T-cell (primary cell): ENCODE measurements at regions not wholly inside any gene's neighbourhood (a gene's known extent, or its start where the extent isn't known, plus 50 kb on each side); places are given as distances from the start of the nearest gene placed in this dataset.

Experiments
- ATAC-seq, 4 experiments: fragments of 200-7000 bp in 3 of 4; fragments of 150-1000 bp in 1 of 4; cut with Tn5 transposase; replicated peaks in 1 of 4; 1 replicate in 3 of 4; 2 replicates in 1 of 4; pipeline ENCODE4 v1.10.0; 2021; ENCODE audit warnings: moderate library complexity in 3 of 4, mild to moderate bottlenecking in 2 of 4, moderate number of reproducible peaks in 1 of 4
- CTCF ChIA-PET, 2 donors: fragments of 300-600 bp; sonication (Branson Sonifier 250); formaldehyde crosslinking; loops; one replicate each; lab custom pipeline; 2022; ENCODE audit warnings: antibody characterized with exemption in 2 of 2; lab: Charles Lee
- POLR2A ChIA-PET, 2 donors: fragments of 300-600 bp; sonication (Branson Sonifier 250); formaldehyde crosslinking; loops; one replicate each; lab custom pipeline; 2022; ENCODE audit warnings: antibody characterized with exemption in 2 of 2; lab: Charles Lee
- DNase-seq, 35 experiments: peaks; one replicate each; pipeline versions ENCODE4 v3.0.0 to v3.0.0-alpha.2; 2013 to 2023
- H3K27ac ChIP-seq: one replicate; pipeline ENCODE4 v1.5.1; 2013; ENCODE audit warnings: low read length
- H3K27me3 ChIP-seq, 2 experiments: replicated peaks in 1 of 2; 1 replicate in 1 of 2; 2 replicates in 1 of 2; pipeline versions ENCODE4 v1.6.1 to v1.7.0; 2013; ENCODE audit warnings: low read length in 1 of 2, mixed read lengths in 1 of 2; ENCODE audit not compliant: control insufficient read depth in 2 of 2, insufficient read depth in 2 of 2; ENCODE audit errors: extremely low read depth in 1 of 2
- H3K36me3 ChIP-seq, 2 donors: 1 replicate in 1 of 2; 2 replicates in 1 of 2; pipeline versions ENCODE4 v1.6.1 to v1.7.0; 2013; ENCODE audit warnings: low read length in 1 of 2; ENCODE audit not compliant: control insufficient read depth in 2 of 2, insufficient read depth in 1 of 2; ENCODE audit errors: extremely low read depth in 1 of 2
- H3K4me1 ChIP-seq, 2 experiments: 1 replicate in 1 of 2; 2 replicates in 1 of 2; pipeline versions ENCODE4 v1.6.1 to v1.7.0; 2013; ENCODE audit warnings: low read length in 2 of 2, mixed read lengths in 1 of 2; ENCODE audit not compliant: insufficient read depth in 2 of 2, control insufficient read depth in 1 of 2; ENCODE audit errors: extremely low read depth in 1 of 2
- H3K4me3 ChIP-seq, 2 donors: 1 replicate in 1 of 2; 2 replicates in 1 of 2; pipeline versions ENCODE4 v1.5.1 to v1.7.0; 2013; ENCODE audit warnings: mild to moderate bottlenecking in 2 of 2, low read length in 1 of 2, moderate library complexity in 1 of 2; ENCODE audit not compliant: control insufficient read depth in 1 of 2; ENCODE audit errors: extremely low read depth in 1 of 2
- H3K9me3 ChIP-seq: 2 replicates; pipeline ENCODE4 v1.7.0; 2013
- H3K27ac Mint-ChIP-seq, 2 donors: one replicate each; pipeline ENCODE4 v1.8.0; 2020 to 2021; ENCODE audit warnings: mild to moderate bottlenecking in 2 of 2, mixed read lengths in 2 of 2
- H3K27me3 Mint-ChIP-seq, 2 donors: one replicate each; pipeline ENCODE4 v1.8.0; 2021 to 2022; ENCODE audit warnings: mixed read lengths in 2 of 2
- H3K36me3 Mint-ChIP-seq: one replicate; pipeline ENCODE4 v1.8.0; 2021; ENCODE audit warnings: mixed read lengths
- H3K4me1 Mint-ChIP-seq, 3 donors: one replicate each; pipeline ENCODE4 v1.8.0; 2020 to 2022; ENCODE audit warnings: mixed read lengths in 3 of 3, mild to moderate bottlenecking in 1 of 3
- H3K4me3 Mint-ChIP-seq, 3 donors: one replicate each; pipeline ENCODE4 v1.8.0; 2020 to 2022; ENCODE audit warnings: mild to moderate bottlenecking in 3 of 3, mixed read lengths in 3 of 3, moderate library complexity in 3 of 3
- H3K9me3 Mint-ChIP-seq, 3 donors: one replicate each; pipeline ENCODE4 v1.8.0; 2020 to 2022; ENCODE audit warnings: mixed read lengths in 3 of 3
- WGBS: methylation state at CpG from one replicate; pipeline ENCODE4 v1.1.5; 2013; ENCODE audit warnings: missing lambda C conversion rate; ENCODE audit not compliant: insufficient coverage; 5-methylcytosine and 5-hydroxymethylcytosine counted together

DNA sequence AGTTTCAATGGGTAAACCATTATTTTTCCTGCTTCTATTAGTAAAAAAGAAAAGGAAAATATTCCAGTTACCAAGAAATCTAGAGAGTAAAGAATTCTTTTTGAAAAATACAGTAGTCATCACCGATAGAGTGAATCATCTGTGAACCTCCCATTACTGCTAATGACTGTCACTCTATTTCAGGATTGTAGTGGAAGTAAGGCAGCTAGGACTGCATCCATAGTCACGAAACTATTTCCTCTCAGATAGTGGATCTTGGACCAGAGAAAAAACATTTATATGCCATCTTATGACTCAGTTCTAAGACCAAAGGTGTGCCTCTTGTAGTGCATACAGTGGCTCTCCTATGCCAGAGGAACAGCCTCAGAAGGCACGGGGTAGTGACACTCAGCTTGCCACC, 173.9 kb upstream of the PLEKHA5 start:
- CTCF ChIA-PET = no interaction called here
- no peak overlapping the region for H3K4me3 ChIP-seq
- POLR2A ChIA-PET = no interaction called here
- no peaks in the 10 kb centered on the region for H3K9me3 ChIP-seq
- no peaks in the 10 kb centered on the region for H3K36me3 Mint-ChIP-seq
- WGBS = 67% methylated on average over 1 of the region's 3 CpGs
- no peaks in the 10 kb centered on the region for H3K4me1 ChIP-seq
- H3K36me3 ChIP-seq = no peaks in the 10 kb centered on the region
- ATAC-seq (no peak), DNase-seq (no peak)
- H3K27ac Mint-ChIP-seq = no peak overlapping the region
- H3K27ac ChIP-seq = no peak overlapping the region
- H3K4me1 Mint-ChIP-seq = no peaks in the 10 kb centered on the region
- H3K27me3 ChIP-seq = no peaks in the 10 kb centered on the region
- H3K4me3 Mint-ChIP-seq = no peak overlapping the region
- peaks cover 0 to 10% (median 3%) of the 10 kb centered on the region in 3 donors for H3K9me3 Mint-ChIP-seq
- no peaks in the 10 kb centered on the region for H3K27me3 Mint-ChIP-seq

DNA sequence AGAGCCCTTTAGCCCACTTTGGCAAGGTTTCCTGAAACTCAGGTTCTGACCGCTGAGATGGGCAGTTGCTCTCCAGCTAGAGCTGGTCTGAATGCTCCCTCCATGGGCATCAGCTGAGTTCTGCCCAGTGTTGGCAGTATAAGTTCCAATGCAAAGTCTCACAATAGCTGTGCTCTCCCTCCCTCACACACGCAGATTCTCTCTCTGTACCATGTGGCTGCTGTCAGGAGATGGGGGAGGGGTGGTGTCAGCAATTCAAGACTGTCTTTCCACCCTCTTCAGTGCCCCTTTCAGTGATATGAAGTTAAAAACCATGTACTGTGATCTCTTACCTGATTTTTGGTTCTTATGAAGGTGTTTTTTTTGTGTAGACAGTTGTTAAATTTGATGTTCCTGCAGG, 164.3 kb upstream of the PLEKHA5 start:
- H3K4me1 ChIP-seq = no peaks in the 10 kb centered on the region
- WGBS = 87% methylated on average over 1 of the region's 2 CpGs
- no peak for DNase-seq
- H3K9me3 ChIP-seq = no peaks in the 10 kb centered on the region
- Mint-ChIP-seq H3K27me3 (no peaks in the 10 kb centered on the region), H3K27ac (no peak overlapping the region), H3K9me3 (no peaks in the 10 kb centered on the region), H3K4me3 (no peak overlapping the region), H3K36me3 (no peaks in the 10 kb centered on the region), H3K4me1 (no peaks in the 10 kb centered on the region)
- ChIA-PET POLR2A (no interaction called here), CTCF (no interaction called here)
- no peak overlapping the region for H3K4me3 ChIP-seq
- no peak for ATAC-seq
- H3K27ac ChIP-seq = no peak overlapping the region
- peaks cover 0 to 4% of the 10 kb centered on the region in 2 experiments for H3K27me3 ChIP-seq
- no peaks in the 10 kb centered on the region for H3K36me3 ChIP-seq

DNA sequence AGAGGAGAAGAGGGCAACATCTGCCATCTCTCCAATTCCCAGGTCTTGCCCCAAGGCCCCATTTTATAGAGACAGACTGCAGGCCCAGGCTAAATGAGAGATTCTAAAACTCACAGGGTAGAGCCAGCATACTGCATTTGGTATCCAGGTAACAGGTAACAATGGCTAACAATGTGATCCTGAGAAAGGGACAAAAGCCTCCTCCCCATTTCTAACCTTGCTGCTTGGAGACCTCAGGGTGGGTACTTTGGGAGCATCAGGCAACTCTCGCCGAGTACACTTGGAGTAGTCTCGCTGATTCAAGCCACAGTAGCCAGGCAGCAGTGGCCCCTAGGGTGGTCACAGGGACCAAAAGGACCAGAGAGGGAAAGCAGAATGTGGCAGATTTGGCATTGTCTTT, 162.6 kb upstream of the PLEKHA5 start:
- H3K27ac ChIP-seq = no peak overlapping the region
- H3K4me1 ChIP-seq = no peaks in the 10 kb centered on the region
- CTCF ChIA-PET = no interaction called here
- Mint-ChIP-seq H3K27ac (no peak overlapping the region), H3K36me3 (no peaks in the 10 kb centered on the region), H3K9me3 (no peaks in the 10 kb centered on the region), H3K4me1 (no peaks in the 10 kb centered on the region), H3K4me3 (no peak overlapping the region), H3K27me3 (no peaks in the 10 kb centered on the region)
- no peaks in the 10 kb centered on the region for H3K36me3 ChIP-seq
- H3K27me3 ChIP-seq = peaks cover 0 to 4% of the 10 kb centered on the region in 2 experiments
- no peak for DNase-seq
- POLR2A ChIA-PET = no interaction called here
- no peak for ATAC-seq
- H3K9me3 ChIP-seq = no peaks in the 10 kb centered on the region
- WGBS = 84% methylated on average over 3 of the region's 3 CpGs
- H3K4me3 ChIP-seq = no peak overlapping the region

DNA sequence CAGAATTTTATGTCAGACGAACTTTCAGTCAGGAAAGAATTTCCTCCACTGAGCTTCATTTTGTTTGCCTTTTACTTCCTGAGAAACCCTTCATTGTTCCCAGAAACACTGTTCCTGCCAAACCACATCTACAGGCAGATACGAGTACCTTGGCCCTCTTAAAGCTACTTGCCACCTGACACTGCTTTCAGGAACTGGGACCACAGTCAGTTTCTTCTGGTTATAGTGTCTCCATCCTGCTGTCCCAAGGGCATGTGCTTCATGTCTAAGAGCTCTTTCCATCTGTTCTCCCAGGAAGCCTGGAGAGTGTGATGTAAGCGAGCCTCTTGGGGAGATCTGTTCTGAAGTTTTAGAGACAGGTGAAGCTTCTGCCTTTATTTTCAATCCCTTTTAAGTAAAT, 161.7 kb upstream of the PLEKHA5 start:
- POLR2A ChIA-PET = interaction anchor here (0.6 kb wide), 2 partner anchors 61 to 353 kb away, joined by 3 to 4 read pairs; no protein-coding TSS in a partner anchor

DNA sequence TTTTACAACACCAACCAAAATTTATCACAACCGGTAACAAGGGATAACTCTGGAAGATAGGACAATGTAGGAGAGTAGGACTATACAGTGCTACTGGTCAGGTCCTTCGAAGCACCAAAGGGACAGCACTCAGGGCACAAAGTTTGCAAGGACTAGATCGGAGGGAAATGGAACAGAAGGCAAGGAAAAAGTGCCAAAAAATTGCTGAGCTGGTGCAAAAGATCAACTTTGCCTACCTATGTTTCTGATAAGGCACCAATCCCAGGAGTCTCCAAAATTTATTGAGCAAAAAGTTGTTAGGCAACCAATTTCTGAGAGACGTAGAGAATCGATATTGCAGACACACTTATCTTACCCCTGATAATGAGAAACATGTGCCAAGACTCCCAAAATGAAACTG, 160.0 kb upstream of the PLEKHA5 start:
- Mint-ChIP-seq H3K36me3 (no peaks in the 10 kb centered on the region), H3K27me3 (no peaks in the 10 kb centered on the region), H3K9me3 (no peaks in the 10 kb centered on the region), H3K27ac (no peak overlapping the region), H3K4me3 (no peak overlapping the region), H3K4me1 (no peaks in the 10 kb centered on the region)
- Histone ChIP-seq H3K27ac (no peak overlapping the region), H3K4me1 (no peaks in the 10 kb centered on the region), H3K36me3 (no peaks in the 10 kb centered on the region), H3K27me3 (peaks cover 0 to 4% of the 10 kb centered on the region in 2 experiments), H3K4me3 (no peak overlapping the region), H3K9me3 (no peaks in the 10 kb centered on the region)
- ChIA-PET CTCF (no interaction called here), POLR2A (no interaction called here)
- no peak for DNase-seq
- 93% methylated on average over 2 of the region's 5 CpGs for WGBS
- ATAC-seq = no peak

More for the DNA sequence above, 161.7 kb upstream of the PLEKHA5 start:
- H3K27me3 Mint-ChIP-seq = no peaks in the 10 kb centered on the region
- Histone ChIP-seq H3K36me3 (no peaks in the 10 kb centered on the region), H3K4me1 (no peaks in the 10 kb centered on the region), H3K9me3 (no peaks in the 10 kb centered on the region), H3K27ac (no peak overlapping the region), H3K27me3 (peaks cover 0 to 4% of the 10 kb centered on the region in 2 experiments), H3K4me3 (no peak overlapping the region)
- CTCF ChIA-PET = no interaction called here
- 57% methylated on average over 2 of the region's 3 CpGs for WGBS
- no peaks in the 10 kb centered on the region for H3K4me1 Mint-ChIP-seq
- no peaks in the 10 kb centered on the region for H3K36me3 Mint-ChIP-seq
- DNase-seq = no peak
- no peak for ATAC-seq
- no peak overlapping the region for H3K4me3 Mint-ChIP-seq
- no peak overlapping the region for H3K27ac Mint-ChIP-seq
- no peaks in the 10 kb centered on the region for H3K9me3 Mint-ChIP-seq

DNA sequence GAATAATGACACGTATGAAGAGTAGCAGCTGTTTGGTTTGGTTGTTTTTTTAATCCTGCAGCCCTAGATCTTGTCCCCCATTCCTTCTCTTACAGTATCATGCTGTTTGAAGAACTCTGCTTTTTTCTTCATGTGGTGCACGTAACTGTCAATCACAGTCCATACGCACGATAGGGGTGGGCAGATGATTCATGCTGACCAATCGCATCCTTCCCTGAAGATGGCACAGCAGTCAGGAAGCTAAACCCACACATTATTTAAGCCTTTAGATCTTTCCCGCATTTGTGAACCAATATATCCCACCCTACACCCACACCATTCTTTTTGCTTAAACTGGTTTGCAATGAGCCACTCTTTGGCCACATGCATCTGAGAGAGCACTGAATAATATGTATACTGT, 158.9 kb upstream of the PLEKHA5 start:
- Mint-ChIP-seq H3K4me1 (no peaks in the 10 kb centered on the region), H3K4me3 (no peak overlapping the region), H3K27me3 (no peaks in the 10 kb centered on the region), H3K36me3 (no peaks in the 10 kb centered on the region), H3K9me3 (no peaks in the 10 kb centered on the region), H3K27ac (no peak overlapping the region)
- Histone ChIP-seq H3K36me3 (no peaks in the 10 kb centered on the region), H3K27me3 (no peaks in the 10 kb centered on the region), H3K9me3 (no peaks in the 10 kb centered on the region), H3K4me1 (no peaks in the 10 kb centered on the region), H3K4me3 (no peak overlapping the region), H3K27ac (no peak overlapping the region)
- ChIA-PET POLR2A (no interaction called here), CTCF (no interaction called here)
- WGBS = 88% methylated on average over 5 of the region's 6 CpGs
- ATAC-seq = no peak
- DNase-seq = no peak

DNA sequence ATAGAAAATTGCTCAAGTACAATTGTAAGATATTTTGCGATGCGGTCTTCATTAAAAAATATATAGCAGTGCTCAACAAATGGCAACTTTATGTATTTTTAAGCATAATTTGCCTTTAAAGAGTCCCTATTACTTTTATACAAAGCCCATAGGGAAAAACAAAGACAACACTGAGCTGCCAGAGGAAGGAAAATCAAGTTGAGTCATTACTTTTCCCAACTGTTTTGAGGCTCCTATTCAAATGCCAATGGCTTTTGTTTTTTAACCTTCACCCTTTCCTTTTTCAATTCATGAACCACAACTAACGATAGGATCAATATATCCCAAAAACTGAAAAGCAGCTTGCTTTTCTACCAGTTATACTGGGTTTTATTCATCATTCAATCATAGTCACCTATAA, 157.6 kb upstream of the PLEKHA5 start:
- Histone ChIP-seq H3K27ac (no peak overlapping the region), H3K4me1 (no peaks in the 10 kb centered on the region), H3K9me3 (no peaks in the 10 kb centered on the region), H3K27me3 (no peaks in the 10 kb centered on the region), H3K4me3 (no peak overlapping the region), H3K36me3 (no peaks in the 10 kb centered on the region)
- no peaks in the 10 kb centered on the region for H3K4me1 Mint-ChIP-seq
- POLR2A ChIA-PET = no interaction called here
- H3K27ac Mint-ChIP-seq = no peak overlapping the region
- CTCF ChIA-PET = no interaction called here
- peaks cover 0 to 7% (median 3%) of the 10 kb centered on the region in 3 donors for H3K9me3 Mint-ChIP-seq
- DNase-seq (no peak), ATAC-seq (no peak)
- H3K27me3 Mint-ChIP-seq = no peaks in the 10 kb centered on the region
- H3K4me3 Mint-ChIP-seq = no peak overlapping the region
- no CpG with 5 or more reads among the region's 3 CpGs for WGBS
- no peaks in the 10 kb centered on the region for H3K36me3 Mint-ChIP-seq
